ENCODE measurements at regions not wholly inside any gene's neighbourhood (a gene's known extent, or its start where the extent isn't known, plus 50 kb on each side); places are given as distances from the start of the nearest gene placed in this dataset.

DNA sequence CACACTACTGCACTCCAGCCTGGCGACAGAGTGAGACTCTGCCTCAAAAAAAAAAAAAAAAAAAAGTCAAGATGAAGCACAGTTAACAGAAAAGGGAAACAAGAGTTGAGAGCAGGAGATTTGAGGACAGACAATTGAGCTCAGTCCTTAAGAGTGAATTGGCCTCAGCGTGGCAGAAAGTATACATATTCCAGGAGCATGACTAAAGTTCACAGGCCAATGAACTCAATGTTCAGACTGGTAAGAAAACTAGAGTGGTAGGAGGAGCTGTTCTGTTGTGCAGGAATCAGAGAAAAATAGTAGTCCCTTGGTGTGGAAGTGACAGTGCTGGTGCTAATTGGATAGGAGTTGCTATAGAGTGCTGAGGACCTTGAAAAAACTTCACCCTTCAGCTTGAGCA is 60.0 kb downstream of the NRN1 start:
- no peak for DNase-seq (ENCODE audit: extremely low read depth, low read depth)
- TF ChIP-seq, protein P1, sequence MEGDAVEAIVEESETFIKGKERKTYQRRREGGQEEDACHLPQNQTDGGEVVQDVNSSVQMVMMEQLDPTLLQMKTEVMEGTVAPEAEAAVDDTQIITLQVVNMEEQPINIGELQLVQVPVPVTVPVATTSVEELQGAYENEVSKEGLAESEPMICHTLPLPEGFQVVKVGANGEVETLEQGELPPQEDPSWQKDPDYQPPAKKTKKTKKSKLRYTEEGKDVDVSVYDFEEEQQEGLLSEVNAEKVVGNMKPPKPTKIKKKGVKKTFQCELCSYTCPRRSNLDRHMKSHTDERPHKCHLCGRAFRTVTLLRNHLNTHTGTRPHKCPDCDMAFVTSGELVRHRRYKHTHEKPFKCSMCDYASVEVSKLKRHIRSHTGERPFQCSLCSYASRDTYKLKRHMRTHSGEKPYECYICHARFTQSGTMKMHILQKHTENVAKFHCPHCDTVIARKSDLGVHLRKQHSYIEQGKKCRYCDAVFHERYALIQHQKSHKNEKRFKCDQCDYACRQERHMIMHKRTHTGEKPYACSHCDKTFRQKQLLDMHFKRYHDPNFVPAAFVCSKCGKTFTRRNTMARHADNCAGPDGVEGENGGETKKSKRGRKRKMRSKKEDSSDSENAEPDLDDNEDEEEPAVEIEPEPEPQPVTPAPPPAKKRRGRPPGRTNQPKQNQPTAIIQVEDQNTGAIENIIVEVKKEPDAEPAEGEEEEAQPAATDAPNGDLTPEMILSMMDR (IDR thresholded peaks at IDR 0.05; ENCODE audit: low read depth, low read length), result no peak

DNA sequence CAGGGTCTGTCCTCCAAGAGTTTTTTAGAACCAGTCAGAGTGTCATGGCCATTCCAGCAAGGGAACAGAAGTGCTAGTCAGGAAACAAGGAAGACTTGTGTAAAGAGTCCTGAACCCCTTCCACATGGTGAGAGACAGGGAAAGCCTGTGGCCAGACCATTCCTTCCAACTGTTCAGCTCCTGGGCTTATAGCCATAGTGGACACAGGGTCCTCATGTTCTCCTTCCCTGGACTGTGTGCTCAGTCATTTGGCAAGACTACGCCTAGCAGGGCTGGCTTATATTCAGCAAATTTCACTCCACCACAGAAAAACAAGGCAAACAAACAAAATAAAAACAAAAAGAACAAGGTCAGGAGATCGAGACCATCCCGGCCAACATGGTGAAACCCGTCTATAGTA is 60.5 kb downstream of the NRN1 start:
- DNase-seq (ENCODE audit: extremely low read depth, low read depth), result no peak
- TF ChIP-seq, protein P1 (IDR thresholded peaks at IDR 0.05; ENCODE audit: low read depth, low read length), result no peak

DNA sequence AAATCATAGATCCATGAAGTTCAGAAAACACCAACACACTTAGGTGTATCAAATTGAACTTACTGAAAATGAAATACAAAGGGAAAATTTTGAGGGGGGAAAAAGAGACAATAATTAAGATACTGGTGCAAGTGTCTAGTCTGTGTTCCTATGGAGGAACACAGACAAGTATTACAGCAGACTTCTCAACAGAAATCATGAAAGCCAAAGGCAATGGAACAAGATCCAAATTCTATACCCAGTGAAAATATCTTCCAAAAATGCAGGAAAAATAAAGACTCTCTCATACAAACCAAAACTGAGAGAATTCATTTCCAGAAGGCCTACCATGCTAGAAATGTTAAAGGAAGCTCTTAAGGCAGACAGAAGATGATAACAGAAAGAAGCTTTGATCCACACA is 63.1 kb downstream of the NRN1 start:
- TF ChIP-seq, protein P1 (IDR thresholded peaks at IDR 0.05; ENCODE audit: low read depth, low read length), result no peak
- no peak for DNase-seq (ENCODE audit: extremely low read depth, low read depth)

DNA sequence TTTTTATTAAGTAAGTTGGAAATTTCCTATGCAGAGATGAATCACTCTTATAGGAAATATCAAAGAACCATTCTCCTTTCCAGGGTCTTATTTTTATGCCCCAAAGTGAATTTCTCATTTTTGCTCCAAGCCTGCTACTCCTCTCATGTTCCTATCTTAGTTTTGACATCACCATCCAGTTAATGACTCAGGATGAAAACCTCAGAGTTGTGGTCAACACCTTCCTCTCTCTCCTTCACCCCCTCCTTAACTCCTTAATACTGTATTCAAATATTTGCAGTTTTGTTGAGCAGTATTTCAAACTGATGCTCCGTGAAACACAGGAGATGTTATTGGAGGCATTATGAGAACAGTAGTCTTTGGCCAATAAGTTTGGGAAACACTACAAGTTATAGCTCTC is 64.1 kb downstream of the NRN1 start:
- TF ChIP-seq, protein P1 (IDR thresholded peaks at IDR 0.05; ENCODE audit: low read depth, low read length), result no peak
- DNase-seq (ENCODE audit: extremely low read depth, low read depth), result no peak

DNA sequence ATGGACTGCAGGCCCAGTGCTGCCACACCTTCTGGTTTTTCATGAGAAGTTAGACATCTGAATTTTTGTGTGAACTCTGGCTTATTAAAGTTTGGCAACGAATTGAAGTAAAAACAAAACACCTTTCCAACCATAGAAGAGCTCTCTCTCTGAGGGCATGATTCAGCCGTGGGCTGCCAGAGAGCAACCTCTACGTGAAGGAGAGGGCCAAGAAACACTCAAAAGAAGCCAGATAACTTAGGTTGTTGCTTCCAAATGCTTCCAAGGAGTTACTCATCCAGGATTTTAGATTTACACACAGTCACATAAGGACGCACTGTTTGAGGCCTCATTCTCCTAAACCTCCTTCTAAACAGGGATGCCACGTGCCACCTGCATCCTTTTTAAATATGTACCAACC is 65.5 kb downstream of the NRN1 start:
- TF ChIP-seq, protein P1 (IDR thresholded peaks at IDR 0.05; ENCODE audit: low read depth, low read length), result no peak
- no peak for DNase-seq (ENCODE audit: extremely low read depth, low read depth)

DNA sequence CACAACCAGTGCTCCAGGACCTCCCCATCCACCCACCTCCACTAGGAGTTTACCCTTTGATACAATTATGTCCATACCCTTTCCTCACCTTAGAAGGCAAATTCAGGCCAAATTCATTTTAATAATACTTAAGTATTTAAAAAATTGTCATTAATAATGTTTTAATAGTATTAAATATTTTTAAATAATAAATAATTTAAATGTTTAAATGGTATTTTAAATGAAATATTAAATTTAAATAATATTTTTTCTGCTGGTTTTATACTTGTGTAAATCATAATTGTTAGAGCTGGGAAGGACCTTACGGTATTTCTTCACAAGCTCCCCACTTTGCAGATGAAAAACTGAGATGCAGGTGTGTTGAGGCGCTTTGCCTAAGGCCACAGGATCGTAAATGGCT is 67.8 kb downstream of the NRN1 start:
- TF ChIP-seq, protein P1 (IDR thresholded peaks at IDR 0.05; ENCODE audit: low read depth, low read length), result no peak

DNA sequence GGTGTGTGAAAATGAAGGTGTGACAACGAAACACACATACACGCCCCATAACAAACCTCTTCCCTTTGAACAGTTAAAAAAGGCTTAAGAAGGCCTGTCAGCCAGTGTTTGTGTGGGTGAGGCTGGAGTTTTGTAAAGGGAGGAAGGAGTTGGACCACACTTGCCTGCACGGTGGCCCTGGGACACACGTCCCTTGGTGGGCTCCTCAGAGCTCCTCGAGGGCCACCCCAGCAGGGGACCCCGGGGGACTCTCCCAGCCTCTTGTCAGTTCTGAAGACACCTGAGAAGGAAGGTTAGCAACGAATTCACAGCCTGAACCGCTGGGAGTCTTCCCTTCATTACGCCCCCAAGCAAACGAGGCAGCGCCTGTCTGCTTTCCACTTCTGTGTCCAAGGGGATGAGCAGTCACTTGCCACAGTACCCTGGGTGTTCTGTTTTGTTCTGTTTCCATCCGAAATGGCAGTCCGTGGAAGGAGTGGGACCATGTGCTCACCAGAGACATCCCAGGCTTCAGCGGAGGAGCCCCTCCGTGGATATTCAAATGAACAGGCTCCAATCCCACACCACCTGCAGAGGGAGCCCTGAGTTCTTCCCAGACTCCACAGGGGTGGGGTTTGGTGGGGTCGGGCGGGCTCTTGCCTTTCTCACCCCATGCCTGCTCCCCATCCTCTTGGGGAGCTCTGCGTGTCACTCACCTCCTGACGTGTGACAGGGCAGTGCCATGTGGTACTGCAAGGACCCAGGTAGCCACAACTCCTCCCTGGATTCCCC is 68.6 kb downstream of the NRN1 start:
- DNase-seq (ENCODE audit: extremely low read depth, low read depth), result no peak
- TF ChIP-seq, protein P1 (IDR thresholded peaks at IDR 0.05; ENCODE audit: low read depth, low read length), result no peak

More for the DNA sequence above, 67.8 kb downstream of the NRN1 start:
- no peak for DNase-seq (ENCODE audit: extremely low read depth, low read depth)
